HG02870 (cell line): ENCODE measurements at regions not wholly inside any gene's neighbourhood (a gene's known extent, or its start where the extent isn't known, plus 50 kb on each side); places are given as distances from the start of the nearest gene placed in this dataset.

Experiments used
- ATAC-seq: cut with Tn5 transposase; IDR thresholded peaks from one replicate; pipeline ENCODE4 v1.9.1; 2021; ENCODE audit warnings: mild to moderate bottlenecking, moderate library complexity; ENCODE audit not compliant: unreplicated experiment

DNA sequence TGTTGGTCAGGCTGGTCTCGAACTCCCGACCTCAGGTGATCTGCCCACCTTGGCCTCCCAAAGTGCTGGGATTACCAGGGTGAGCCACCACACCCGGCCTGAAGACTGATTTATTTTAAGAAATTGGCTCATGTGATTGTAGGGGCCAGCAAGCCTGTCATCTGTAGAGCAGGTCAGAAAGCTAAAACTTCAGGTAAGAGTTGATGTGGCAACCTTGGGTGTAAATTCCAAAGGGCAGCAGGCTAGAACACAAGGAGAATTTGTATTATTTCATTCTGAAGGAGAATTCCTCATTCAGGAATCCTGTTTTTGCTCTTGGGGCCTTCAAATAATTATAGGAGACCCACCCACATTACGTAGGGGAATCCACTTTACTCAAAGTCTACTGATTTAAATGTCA lies 728.7 kb downstream of the LTN1 start:
- no peak for ATAC-seq

- no peak for ATAC-seq
Observed at GRCh38 chr21:28261298-28261697, 731.4 kb downstream of the LTN1 start.

- no peak for ATAC-seq
Observed at GRCh38 chr21:28257276-28257675, 735.4 kb downstream of the LTN1 start.

DNA sequence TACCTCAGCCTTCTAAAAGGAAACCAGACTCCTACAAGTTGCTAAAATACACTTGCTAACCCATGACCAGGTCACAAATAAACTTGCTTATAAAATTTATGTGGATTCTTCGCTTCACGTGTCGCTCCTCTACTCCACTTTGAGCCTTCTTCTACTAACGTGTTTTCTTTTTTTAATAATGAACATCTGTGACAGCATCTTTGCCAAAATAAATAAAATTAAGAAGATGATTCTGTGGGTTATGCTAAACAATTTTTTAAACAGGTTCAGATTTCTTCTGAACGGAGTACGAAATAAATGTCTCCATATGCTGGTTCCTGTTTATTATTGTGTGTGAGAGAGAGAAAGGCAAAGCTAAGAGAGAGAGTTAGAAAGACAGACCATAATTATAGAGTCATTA lies 735.8 kb downstream of the LTN1 start:
- no peak for ATAC-seq

GRCh38 chr21:28256420-28256831 lies 736.3 kb downstream of the LTN1 start:
- no peak for ATAC-seq

DNA sequence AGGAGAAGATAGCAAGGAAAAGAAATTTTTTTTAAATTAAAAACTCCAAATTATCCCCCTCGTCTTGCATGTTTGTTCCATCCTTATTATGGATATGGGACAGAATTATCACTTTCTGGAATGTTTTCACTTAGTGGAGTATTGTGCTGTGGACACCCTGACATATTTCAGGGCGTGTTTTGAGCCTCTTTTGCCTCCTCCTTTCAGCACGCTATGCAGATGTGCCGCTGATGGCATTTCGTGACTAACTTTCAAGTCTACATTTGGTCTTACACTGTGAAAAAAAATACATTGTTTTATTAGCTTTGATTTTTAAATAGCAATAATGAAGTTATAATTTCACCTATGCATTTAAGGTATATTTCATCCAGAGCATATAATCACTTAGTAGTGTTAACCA lies 738.7 kb downstream of the LTN1 start:
- ATAC-seq: no peak

DNA sequence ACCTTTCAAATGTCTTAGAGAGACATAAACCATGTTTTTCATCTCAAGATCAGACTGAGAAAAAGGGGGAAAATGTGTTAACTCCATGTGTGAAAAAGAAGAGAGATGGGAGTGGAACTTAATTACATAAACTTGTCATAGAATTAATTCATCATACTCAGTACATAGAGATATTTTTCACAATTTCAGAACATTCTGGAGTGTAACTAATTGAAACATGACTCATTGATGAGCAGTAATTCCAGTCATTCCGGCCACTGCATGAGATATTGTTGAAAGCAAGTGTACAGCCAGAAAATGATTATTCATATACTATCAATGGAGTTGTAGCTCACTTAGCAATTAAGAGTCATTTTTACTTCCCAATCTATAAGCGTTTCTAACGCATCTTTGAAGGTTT lies 739.3 kb downstream of the LTN1 start:
- no peak for ATAC-seq

GRCh38 chr21:28252928-28253327 lies 739.7 kb downstream of the LTN1 start:
- ATAC-seq: no peak

DNA sequence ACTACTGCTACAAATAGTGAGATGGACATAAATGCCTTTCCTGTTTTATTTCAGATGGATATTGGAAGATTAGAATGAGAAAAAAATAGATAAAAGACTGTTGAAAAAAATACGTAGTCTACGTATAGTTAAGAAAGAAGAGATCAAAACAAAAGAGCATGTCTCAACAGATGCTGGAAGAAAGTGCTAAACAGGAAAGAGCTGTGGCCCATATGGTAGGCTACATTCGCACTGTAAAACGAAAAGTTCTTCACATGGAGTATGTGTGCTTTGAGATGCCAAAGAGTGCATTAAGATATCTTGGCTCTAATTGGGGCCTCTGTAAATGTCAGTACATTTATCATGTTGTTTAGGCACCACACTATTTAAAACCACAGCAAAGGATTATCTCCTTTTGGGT lies 741.7 kb downstream of the LTN1 start:
- ATAC-seq: no peak

GRCh38 chr21:28247454-28248020 lies 745.1 kb downstream of the LTN1 start:
- ATAC-seq: no peak

GRCh38 chr21:28240586-28240985 lies 752.1 kb downstream of the LTN1 start:
- no peak for ATAC-seq

- no peak for ATAC-seq
Observed at GRCh38 chr21:28239340-28239739, 753.3 kb downstream of the LTN1 start.

GRCh38 chr21:28237661-28238060 lies 755.0 kb downstream of the LTN1 start:
- ATAC-seq: no peak

DNA sequence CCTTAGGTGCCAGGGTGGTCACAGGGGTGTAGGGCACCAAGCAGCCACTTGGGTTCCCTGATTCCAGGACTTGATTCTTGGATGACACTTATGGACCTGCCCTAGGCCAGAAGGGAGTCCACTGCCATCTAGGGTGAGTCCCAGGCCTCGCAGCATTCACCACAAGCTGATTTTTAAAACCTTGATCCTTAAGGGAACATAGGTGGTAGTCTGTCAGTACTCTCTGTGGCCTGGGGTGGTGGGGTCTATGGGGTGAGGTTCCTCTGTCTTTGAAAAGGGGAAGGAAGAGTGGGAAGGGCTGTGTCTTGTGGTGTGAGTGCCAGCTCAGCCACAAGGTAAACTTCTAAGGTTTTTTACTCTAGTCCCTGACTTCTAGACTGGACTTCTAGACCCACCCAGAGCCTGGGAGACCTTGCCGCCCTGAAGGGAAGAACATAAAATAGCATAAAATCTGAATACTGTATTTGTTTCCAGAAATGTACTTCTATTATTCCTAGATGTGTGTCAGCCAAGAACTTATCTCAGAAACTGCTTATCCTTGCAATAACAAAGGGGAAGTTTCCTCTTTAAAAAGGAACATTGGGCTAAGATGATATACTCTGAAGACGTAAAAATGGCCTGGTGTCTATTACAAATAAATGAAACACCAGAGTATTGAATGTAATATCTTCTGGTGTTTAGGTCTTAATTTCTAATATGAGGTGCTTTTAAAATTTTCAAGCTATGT lies 757.3 kb downstream of the LTN1 start:
- no peak for ATAC-seq

DNA sequence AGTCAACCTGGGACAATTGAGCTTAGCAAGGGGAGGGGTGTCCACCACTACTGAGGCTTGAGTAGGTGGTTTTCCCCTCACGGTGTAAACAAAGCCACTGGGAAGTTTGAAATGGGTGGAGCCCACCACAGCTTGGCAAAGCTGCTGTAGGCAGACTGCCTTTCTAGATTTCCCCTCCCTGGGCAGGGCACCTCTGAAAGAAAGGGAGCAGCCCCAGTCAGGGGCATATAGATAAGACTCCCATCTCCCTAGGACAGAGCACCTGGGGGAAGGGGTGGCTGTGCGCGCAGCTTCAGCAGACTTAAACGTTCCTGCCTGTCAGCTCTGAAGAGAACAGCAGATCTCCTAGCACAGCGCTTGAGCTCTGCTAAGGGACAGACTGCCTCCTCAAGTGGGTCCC lies 758.4 kb downstream of the LTN1 start:
- no peak for ATAC-seq

- ATAC-seq: no peak
Observed at GRCh38 chr21:28233536-28234220, 759.0 kb downstream of the LTN1 start.

DNA sequence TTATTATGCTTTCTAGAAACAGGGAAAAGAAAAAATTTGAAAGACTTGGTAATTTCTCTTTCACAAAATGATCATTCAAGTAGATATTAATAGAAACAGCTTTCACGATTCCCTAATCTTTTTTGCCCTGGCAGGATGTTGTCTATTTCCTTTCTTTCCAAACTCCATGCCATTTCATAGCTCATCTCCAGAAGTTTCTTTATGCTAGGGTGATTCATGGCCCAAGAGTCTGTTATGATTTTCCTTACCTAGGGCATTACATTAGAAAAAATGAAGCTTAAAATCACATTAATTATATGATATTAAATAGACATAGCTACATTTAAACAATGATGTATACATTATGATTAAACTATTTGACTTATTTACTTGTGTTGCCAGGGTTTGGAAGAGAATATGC lies 762.1 kb downstream of the LTN1 start:
- no peak for ATAC-seq

GRCh38 chr21:28229814-28230213 lies 762.9 kb downstream of the LTN1 start:
- ATAC-seq: no peak

DNA sequence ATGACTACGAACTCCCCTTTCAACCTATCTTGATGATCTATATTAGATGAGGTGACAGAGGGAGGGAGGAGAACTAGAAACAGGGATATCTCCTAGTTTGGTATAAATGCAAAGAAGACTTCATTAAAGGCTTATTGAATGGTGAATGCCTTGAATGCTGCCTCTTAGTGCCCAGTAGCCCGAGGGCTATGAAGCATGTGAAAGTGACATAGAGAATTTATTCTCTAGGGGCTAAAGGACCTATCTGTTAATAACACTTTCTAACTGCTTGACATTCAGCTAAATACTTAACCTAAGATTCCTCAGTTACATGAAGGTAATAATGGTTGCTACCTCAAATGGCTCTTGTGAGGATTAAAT lies 764.1 kb downstream of the LTN1 start:
- no peak for ATAC-seq

DNA sequence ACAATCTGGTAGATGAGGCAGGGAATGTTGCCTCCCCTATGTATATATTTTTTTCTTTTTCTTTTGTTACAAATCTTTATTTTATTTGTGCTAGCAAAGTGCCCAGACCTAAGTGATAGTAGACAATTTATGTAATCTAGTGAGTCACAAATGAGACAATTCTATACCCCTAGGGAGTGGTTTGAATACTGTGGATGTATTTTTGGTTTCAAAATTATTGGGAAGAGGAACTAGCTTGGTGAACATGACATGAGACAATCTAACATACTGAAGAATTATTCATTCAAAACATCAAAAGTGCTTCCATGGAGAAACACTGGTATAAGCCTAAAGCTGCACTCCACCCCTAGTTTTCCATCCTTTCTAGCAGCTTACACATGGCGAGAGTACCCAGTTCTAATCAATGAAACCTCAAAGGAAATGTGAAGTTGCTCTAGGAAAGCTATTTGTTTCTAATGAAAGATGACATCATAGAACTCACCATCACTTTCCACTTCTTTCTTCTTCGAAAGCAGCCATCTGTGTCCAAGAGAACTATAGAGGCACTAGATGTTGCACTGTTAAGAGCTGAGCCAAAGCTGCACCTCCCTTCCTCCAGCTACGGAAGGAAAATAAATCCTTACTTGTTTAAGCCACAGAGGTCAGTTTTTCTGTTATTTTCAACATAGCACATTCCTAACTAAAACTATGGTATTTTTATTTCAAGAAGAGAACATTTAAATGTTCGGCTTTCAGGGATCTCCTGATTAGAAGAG lies 764.6 kb downstream of the LTN1 start:
- ATAC-seq: no peak

DNA sequence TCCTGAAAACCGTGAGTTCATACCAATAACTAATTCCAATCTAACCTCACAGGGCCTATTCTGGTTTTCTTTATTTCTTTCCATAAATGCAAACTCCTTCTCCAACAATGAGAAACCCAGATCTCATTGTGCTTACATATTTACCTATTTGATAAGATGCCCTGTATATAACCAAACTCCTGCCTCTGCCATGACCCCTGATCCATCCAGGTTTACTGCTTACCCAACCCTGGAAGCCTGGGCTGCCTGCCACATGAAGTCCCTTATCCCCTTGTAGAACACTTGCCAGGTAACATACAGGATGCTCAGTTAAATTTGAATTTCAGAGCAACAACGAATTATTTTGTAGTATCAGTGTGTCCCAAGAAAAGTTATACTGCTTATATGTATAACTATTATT lies 766.1 kb downstream of the LTN1 start:
- ATAC-seq: no peak
